Loucy (cell line): ENCODE measurements at regions not wholly inside any gene's neighbourhood (a gene's known extent, or its start where the extent isn't known, plus 50 kb on each side); places are given as distances from the start of the nearest gene placed in this dataset.

ENCODE experiments used
- H2AFZ ChIP-seq: fragments of 200-600 bp; sonication (generic); 2 replicates; pipeline ENCODE4 v1.6.0; 2016; ENCODE audit warnings: antibody characterized with exemption, mild to moderate bottlenecking, low read length, moderate library complexity
- H3F3A ChIP-seq: fragments of 200-600 bp; 2 replicates; pipeline ENCODE4 v1.6.0; 2016; ENCODE audit warnings: antibody characterized with exemption, low read depth, mild to moderate bottlenecking
- H3K27me3 ChIP-seq: fragments of 200-600 bp; sonication (generic); 2 replicates; pipeline ENCODE4 v1.6.1; 2014; ENCODE audit warnings: low read length, mild to moderate bottlenecking; ENCODE audit not compliant: insufficient read depth, poor library complexity, severe bottlenecking
- H3K36me3 ChIP-seq: fragments of 200-600 bp; sonication (generic); 2 replicates; pipeline ENCODE4 v1.6.1; 2016; ENCODE audit warnings: low read length; ENCODE audit not compliant: insufficient read depth
- H3K4me1 ChIP-seq: fragments of 200-600 bp; sonication (generic); 2 replicates; pipeline ENCODE4 v1.5.1; 2014; ENCODE audit warnings: low read length, mild to moderate bottlenecking; ENCODE audit not compliant: insufficient read depth, poor library complexity, severe bottlenecking
- H3K4me2 ChIP-seq: fragments of 200-600 bp; sonication (generic); 2 replicates; pipeline ENCODE4 v1.6.0; 2014; ENCODE audit warnings: antibody characterized with exemption, low read length, low read depth, mild to moderate bottlenecking; ENCODE audit not compliant: poor library complexity, severe bottlenecking
- H3K4me3 ChIP-seq: fragments of 200-600 bp; sonication (generic); 2 replicates; pipeline ENCODE4 v1.5.1; 2014; ENCODE audit warnings: low read length, mild to moderate bottlenecking, mixed read lengths; ENCODE audit not compliant: poor library complexity, severe bottlenecking
- H3K79me2 ChIP-seq: fragments of 200-600 bp; sonication (generic); 2 replicates; pipeline ENCODE4 v1.6.1; 2014; ENCODE audit warnings: low read length; ENCODE audit not compliant: insufficient read depth
- H3K9ac ChIP-seq: fragments of 200-600 bp; sonication (generic); 2 replicates; pipeline ENCODE4 v1.6.0; 2014; ENCODE audit warnings: mild to moderate bottlenecking, low read depth, low read length, moderate library complexity; ENCODE audit not compliant: poor library complexity, severe bottlenecking
- H3K9me2 ChIP-seq: fragments of 200-600 bp; sonication (generic); replicated peaks from 2 replicates; pipeline ENCODE4 v1.6.1; 2016; ENCODE audit warnings: low read depth, low read length, mixed read lengths
- H3K9me3 ChIP-seq: fragments of 200-600 bp; sonication (generic); 2 replicates; pipeline ENCODE4 v1.6.1; 2014; ENCODE audit warnings: mild to moderate bottlenecking, antibody characterized with exemption, low read length, low read depth; ENCODE audit not compliant: insufficient read depth
- H4K20me1 ChIP-seq: fragments of 200-600 bp; sonication (generic); 2 replicates; pipeline ENCODE4 v1.6.0; 2014; ENCODE audit warnings: antibody characterized with exemption, low read length, mild to moderate bottlenecking; ENCODE audit not compliant: insufficient read depth, poor library complexity, severe bottlenecking
- CTCF ChIP-seq: fragments of 200-600 bp; sonication (generic); conservative IDR thresholded peaks from 2 replicates; pipeline ENCODE4 v1.5.1; 2014; ENCODE audit warnings: mild to moderate bottlenecking, antibody characterized with exemption, low read length
- EZH2phosphoT487 ChIP-seq: fragments of 200-600 bp; IDR thresholded peaks from 2 replicates; pipeline ENCODE4 v1.6.1; 2018; ENCODE audit warnings: antibody characterized with exemption, mild to moderate bottlenecking, moderate library complexity, borderline replicate concordance

GRCh38 chr10:4046030-4046429 lies 261.0 kb upstream of the KLF6 start:
- Histone ChIP-seq H3K4me3 (no peak overlapping the region), H3K79me2 (no peaks in the 10 kb centered on the region), H2AFZ (no peak overlapping the region), H3K9ac (no peak overlapping the region), H3K36me3 (no peaks in the 10 kb centered on the region), H3K9me2 (no peaks in the 10 kb centered on the region), H3K27me3 (no peaks in the 10 kb centered on the region), H3K9me3 (no peaks in the 10 kb centered on the region), H3K4me2 (no peak overlapping the region), H4K20me1 (no peaks in the 10 kb centered on the region), H3F3A (no peaks in the 10 kb centered on the region), H3K4me1 (no peaks in the 10 kb centered on the region)
- no peak for TF ChIP-seq EZH2phosphoT487
- no peak for TF ChIP-seq CTCF

GRCh38 chr10:4043897-4044665 lies 259.1 kb upstream of the KLF6 start:
- Histone ChIP-seq H3K27me3 (no peaks in the 10 kb centered on the region), H3K4me1 (no peaks in the 10 kb centered on the region), H3K79me2 (no peaks in the 10 kb centered on the region), H4K20me1 (no peaks in the 10 kb centered on the region), H3K4me2 (no peak overlapping the region), H3F3A (no peaks in the 10 kb centered on the region), H3K9ac (no peak overlapping the region), H2AFZ (no peak overlapping the region), H3K4me3 (no peak overlapping the region), H3K9me2 (no peaks in the 10 kb centered on the region), H3K36me3 (no peaks in the 10 kb centered on the region), H3K9me3 (no peaks in the 10 kb centered on the region)
- TF ChIP-seq CTCF (no peak), EZH2phosphoT487 (no peak)

GRCh38 chr10:4041635-4042034 lies 256.6 kb upstream of the KLF6 start:
- Histone ChIP-seq H3K79me2 (no peaks in the 10 kb centered on the region), H2AFZ (no peak overlapping the region), H3F3A (no peaks in the 10 kb centered on the region), H3K9me3 (no peaks in the 10 kb centered on the region), H3K27me3 (no peaks in the 10 kb centered on the region), H3K9me2 (no peaks in the 10 kb centered on the region), H4K20me1 (no peaks in the 10 kb centered on the region), H3K4me1 (no peaks in the 10 kb centered on the region), H3K4me2 (no peak overlapping the region), H3K9ac (no peak overlapping the region), H3K4me3 (no peak overlapping the region), H3K36me3 (no peaks in the 10 kb centered on the region)
- TF ChIP-seq EZH2phosphoT487: no peak
- no peak for TF ChIP-seq CTCF
